ENCODE measurements at regions not wholly inside any gene's neighbourhood (a gene's known extent, or its start where the extent isn't known, plus 50 kb on each side); places are given as distances from the start of the nearest gene placed in this dataset.

- H3K4me1 ChIP-seq (replicated peaks in 1 of 4; ENCODE audit: control insufficient read depth in 3 of 4, insufficient read depth in 4 of 4, low read length in 3 of 4): no peaks in the 10 kb centered on the region
- H3K4me2 ChIP-seq (ENCODE audit: insufficient read depth in 1 of 2, low read depth in 2 of 2, low read length in 2 of 2): no peak overlapping the region
- H3K4me3 ChIP-seq (ENCODE audit: extremely low read depth in 1 of 4, insufficient read depth in 2 of 4, low read depth in 3 of 4, low read length in 4 of 4): no peak overlapping the region
- FAIRE-seq (no peak), DNase-seq (ENCODE audit: low read depth in 1 of 2, low spot score in 2 of 2) (no peak)
- no peak overlapping the region for H2BK120ac ChIP-seq (replicated peaks; ENCODE audit: low read depth, low read length)
- H3K79me2 ChIP-seq (ENCODE audit: control insufficient read depth in 1 of 2, insufficient read depth in 2 of 2, low read length in 2 of 2): no peaks in the 10 kb centered on the region
- TF ChIP-seq TCF12 (IDR thresholded peaks at IDR 0.05; ENCODE audit: low read depth, low read length) (no peak), GTF2F1 (IDR thresholded peaks at IDR 0.05; ENCODE audit: borderline replicate concordance, low read depth, low read length) (no peak), FOSL1 (IDR thresholded peaks at IDR 0.05; ENCODE audit: insufficient read depth, low read depth, low read length) (no peak)
- no peaks in the 10 kb centered on the region for H3K23me2 ChIP-seq (ENCODE audit: low read depth, low read length)
- no peaks in the 10 kb centered on the region; a peak in 1 of 4 replicates for H3K9me3 ChIP-seq (ENCODE audit: insufficient read depth in 2 of 2, low read depth in 1 of 2, low read length in 1 of 2)
- 0 out of 2 replicates have a peak overlapping the region, but pooled peaks have one; percentile 27 for H2AFZ ChIP-seq (ENCODE audit: low read length)
- H3K27ac ChIP-seq (ENCODE audit: low read depth, low read length): no peak overlapping the region
- H3K18ac ChIP-seq (ENCODE audit: extremely low read depth, low read length): no peak overlapping the region
- H3K14ac ChIP-seq (ENCODE audit: insufficient read length): no peak overlapping the region
- H2BK15ac ChIP-seq (ENCODE audit: low read length): no peak overlapping the region
- H3K23ac ChIP-seq (ENCODE audit: insufficient read length): no peak overlapping the region
- H4K8ac ChIP-seq (ENCODE audit: extremely low read depth, insufficient read depth, low read length): no peak overlapping the region
- no peaks in the 10 kb centered on the region for H4K20me1 ChIP-seq (replicated peaks in 1 of 2; ENCODE audit: control insufficient read depth in 1 of 2, insufficient read depth in 2 of 2, low read length in 2 of 2)
- H3K4ac ChIP-seq (replicated peaks; ENCODE audit: insufficient read length, low read depth, low read length): no peak overlapping the region
- no peak overlapping the region for H2BK12ac ChIP-seq (ENCODE audit: low read depth, low read length)
- 84% methylated on average over 4 of the region's 4 CpGs; no CpG with 5 or more reads in 1 of the 2 experiments for WGBS, 2 experiments (ENCODE audit: extremely low coverage in 1 of 2, insufficient coverage in 1 of 2, insufficient read length in 1 of 2, insufficient replicate concordance in 2 of 2, low coverage in 1 of 2, low lambda C conversion rate in 2 of 2, missing lambda C conversion rate in 1 of 2)
- CTCF ChIA-PET (ENCODE audit: partially characterized antibody): interaction anchor here (1.4 kb wide), 1 partner anchor 10 kb away, joined by 6 read pairs; no protein-coding TSS in a partner anchor
- no peak overlapping the region for H3K9ac ChIP-seq (replicated peaks in 1 of 4; ENCODE audit: extremely low read depth in 1 of 4, low read depth in 3 of 4, low read length in 3 of 4)
- H2BK5ac ChIP-seq (ENCODE audit: low read depth, low read length): no peak overlapping the region
- no peak overlapping the region for H2BK20ac ChIP-seq (ENCODE audit: low read length)
- H3K36me3 ChIP-seq (ENCODE audit: control insufficient read depth in 2 of 4, insufficient read depth in 4 of 4, low read length in 3 of 4): no peaks in the 10 kb centered on the region
- no peaks in the 10 kb centered on the region for H3K79me1 ChIP-seq (ENCODE audit: low read depth, low read length)
- no peak overlapping the region for H4K5ac ChIP-seq (ENCODE audit: insufficient read length, low read depth, low read length)
- POLR2A ChIA-PET (ENCODE audit: partially characterized antibody): no interaction called here
- H4K91ac ChIP-seq (replicated peaks; ENCODE audit: insufficient read length, low read length): no peak overlapping the region
- H3K56ac ChIP-seq (replicated peaks; ENCODE audit: insufficient read length, low read depth, low read length): no peak overlapping the region
- H2AK5ac ChIP-seq (ENCODE audit: low read depth, low read length): no peak overlapping the region
- 0 out of 7 replicates have a peak, but pooled peaks cover 0 to 2% (median 0%) of the 10 kb centered on the region in 4 experiments for H3K27me3 ChIP-seq (replicated peaks in 1 of 4; ENCODE audit: control insufficient read depth in 3 of 4, extremely low read depth in 1 of 4, insufficient read depth in 3 of 4, low read length in 3 of 4)
Observed at GRCh38 chr2:133789743-133790142, 221.5 kb upstream of the NCKAP5 start.

Data from H1 (cell line).